GM21619 (cell line): ENCODE measurements at regions not wholly inside any gene's neighbourhood (a gene's known extent, or its start where the extent isn't known, plus 50 kb on each side); places are given as distances from the start of the nearest gene placed in this dataset.
"Not testable (repeated sequence)": the region's sequence is repeated elsewhere in the genome, so short reads cannot be mapped to it uniquely, and the experiment has no call there.

Experiments used
- ATAC-seq: cut with Tn5 transposase; IDR thresholded peaks from one replicate; pipeline ENCODE4 v1.9.1; 2021; ENCODE audit not compliant: unreplicated experiment

DNA sequence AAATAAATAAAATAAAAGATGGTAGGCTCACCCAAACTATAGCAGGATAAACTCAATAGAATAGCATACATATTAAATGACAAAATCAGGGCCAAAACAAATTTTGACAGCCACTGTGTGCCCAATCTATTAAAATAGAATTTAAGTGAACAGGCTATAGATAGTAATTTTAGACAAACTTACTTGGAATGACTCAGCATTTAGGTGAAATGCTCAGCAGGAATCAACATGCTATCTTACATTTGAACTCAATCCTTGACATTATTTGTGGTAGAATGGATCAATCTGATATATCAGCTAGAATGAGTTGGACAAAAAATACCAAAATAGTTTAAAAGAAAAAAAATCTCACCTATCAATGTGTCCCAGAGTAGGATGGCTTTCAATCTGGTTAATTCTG is 578.6 kb downstream of the RFPL4B start:
- no peak for ATAC-seq

DNA sequence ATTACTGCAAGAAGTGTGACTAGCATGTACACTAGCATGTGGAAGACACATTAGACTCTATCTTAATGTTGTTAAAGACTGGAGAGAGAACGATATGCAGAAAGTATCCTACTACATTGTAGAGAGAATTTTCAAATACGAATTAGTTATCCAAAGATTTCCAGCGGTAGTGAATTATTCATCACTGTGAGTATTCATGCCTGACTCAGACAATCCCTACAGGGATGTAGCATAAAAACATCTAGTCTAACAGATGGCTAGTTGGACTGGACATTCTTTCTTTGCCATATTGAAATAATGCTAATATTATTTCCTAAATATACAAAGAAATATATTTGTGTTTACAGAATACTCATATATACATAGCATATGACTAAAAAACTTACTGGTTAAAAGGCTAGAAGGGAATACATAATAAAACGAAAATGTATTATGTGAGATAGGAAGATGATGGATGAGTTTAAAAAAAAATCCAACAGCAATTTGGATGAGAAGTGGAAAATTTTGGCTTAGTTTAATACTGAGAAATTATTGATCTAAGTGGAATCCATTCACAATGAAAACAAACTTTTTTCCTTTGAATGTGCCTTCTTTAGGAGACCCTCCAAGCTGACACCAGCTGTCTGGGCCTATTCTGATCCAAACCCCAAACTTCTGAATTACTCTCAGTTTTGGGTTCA is 580.7 kb downstream of the RFPL4B start:
- no peak for ATAC-seq

DNA sequence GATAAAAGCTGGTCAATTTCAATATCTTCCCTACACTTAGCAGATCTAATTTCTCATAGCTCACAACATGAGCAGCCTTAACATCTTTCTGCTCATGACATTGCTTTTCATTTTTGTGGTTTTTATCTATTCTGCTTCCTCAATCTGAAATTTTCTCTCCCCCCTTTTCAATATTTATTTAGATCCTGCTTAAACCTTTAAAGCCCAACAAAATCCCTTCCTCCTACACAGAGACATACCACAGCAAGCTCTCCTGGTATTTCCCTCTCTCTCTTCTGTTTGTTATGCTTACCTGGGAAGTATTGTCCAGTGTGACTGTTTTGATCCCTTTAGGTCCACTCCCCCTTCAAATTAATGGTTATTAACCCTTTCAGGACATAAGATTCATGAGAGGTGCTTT is 582.5 kb downstream of the RFPL4B start:
- no peak for ATAC-seq

DNA sequence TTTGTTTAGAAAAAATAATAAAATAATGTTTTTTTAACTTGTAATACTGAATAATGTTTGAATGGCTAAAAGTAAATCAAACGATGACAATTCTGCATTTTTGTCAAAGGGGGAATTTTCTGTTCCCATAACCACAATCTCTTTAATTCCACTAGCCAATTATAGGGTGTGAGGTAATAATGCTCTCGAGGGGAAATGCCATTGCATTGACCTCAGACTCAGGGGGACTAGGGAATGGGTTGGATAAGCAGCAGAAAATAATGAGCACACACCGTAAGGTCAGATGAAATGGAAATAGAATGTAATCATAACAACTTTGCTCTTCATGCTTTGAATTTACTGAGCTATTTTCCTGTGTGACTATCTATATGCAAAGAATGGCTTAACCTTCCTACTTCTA is 584.7 kb downstream of the RFPL4B start:
- no peak for ATAC-seq

DNA sequence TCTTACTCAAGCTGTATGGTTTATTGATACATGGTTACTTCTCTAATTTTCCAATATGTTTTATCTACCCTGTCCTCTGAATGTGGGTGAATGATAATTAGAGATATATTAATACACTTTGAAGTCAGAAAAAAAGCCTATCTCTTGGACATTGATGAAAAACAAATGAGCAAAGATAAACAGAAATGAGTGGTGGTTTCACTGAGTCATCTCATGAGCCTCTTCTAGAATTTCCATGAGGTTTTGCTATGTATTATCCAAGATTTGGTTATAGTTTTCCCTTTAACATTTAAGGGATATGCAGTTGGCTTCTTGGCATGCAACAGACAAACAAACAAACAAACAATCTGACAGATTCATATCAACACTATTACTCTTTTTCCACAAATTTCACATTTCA is 586.8 kb downstream of the RFPL4B start:
- ATAC-seq: no peak

DNA sequence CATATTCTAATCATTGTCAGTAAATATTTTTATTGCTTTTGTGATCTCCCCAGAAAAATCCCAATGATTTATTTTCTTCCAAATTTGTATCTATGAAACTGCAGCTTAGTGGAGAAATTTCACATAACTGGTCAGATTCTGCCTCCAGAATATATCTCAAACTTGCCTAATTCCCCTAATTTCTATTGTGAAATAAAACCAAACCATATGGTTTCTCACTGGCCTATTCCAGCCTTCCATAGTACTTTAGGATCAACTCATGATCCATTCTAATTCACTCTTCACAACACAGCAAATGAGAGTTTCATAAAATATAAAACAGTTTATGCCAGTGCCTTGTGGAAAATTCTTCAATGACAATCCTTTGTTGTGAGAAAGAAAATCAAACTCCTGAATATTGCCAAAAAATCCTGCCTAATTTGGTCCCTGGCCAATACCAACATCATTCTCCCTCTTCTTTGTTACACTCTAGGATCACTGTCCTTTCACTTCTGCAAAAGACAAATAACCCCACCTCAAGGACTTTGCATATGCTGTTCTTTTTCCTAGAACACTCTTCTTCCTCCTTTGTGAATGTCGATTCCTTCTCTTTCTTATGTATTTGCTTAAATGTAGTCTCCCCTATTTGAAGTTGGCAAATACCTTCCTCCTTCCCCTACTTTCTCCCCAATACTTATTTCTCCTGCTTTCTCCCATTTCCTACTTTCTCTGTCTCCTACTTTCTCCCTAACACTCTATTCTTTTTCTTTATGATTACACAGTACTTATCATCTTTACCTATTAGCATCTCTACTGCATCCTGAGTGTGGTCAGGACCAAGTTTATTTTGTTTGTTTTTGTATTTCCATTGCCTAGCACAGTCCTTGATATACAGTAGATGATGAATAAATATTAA is 587.5 kb downstream of the RFPL4B start:
- no peak for ATAC-seq

DNA sequence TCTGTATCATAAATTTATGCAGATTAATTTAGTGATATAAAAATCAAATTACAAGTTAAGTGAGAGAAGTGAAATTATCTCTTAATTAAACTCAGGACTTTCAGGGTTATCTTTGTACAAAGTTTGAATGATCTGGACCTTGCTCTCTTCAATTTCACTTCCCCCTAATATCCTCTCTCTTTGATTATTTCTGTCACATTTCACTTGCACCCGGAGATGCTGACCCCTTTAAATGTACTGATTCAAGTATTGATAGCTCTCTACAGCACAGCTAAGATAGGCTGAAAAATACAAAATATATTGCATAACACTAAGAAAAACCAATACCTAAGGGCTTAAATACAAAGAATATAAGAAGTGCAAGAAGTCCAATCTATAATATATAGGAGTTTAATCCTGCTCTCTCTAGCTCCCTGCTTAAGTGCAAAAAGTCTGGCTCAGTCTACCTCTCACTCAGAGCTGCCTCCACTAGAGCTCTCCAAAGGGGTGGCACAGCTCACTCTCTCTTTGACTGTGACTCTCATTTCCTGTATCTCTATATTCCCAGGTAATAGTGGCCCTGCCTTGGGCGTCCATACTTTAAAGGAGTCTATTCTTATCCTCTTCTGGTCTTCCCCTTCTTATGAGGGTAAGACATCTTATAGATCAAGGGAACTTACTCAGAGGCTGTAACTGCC is 588.4 kb downstream of the RFPL4B start:
- no peak for ATAC-seq

DNA sequence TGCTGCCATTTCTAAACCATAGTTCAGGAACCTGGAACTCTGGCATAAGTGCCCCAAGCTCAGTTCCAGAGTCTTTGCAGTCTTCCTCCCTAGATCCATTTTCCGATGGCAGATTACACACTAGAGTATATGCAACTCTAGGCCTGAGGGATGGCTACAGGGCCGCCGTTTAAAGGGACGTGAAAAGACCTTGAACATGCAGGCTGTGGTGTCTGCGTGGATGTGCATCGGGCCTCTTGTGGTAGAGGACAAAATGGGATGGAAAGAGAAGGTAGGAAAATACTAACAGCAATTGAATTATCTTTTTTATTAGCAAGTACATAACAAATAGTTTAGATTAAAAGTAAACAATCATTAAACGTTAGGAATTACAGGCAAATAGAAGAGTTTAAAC is 588.9 kb downstream of the RFPL4B start:
- no peak for ATAC-seq

DNA sequence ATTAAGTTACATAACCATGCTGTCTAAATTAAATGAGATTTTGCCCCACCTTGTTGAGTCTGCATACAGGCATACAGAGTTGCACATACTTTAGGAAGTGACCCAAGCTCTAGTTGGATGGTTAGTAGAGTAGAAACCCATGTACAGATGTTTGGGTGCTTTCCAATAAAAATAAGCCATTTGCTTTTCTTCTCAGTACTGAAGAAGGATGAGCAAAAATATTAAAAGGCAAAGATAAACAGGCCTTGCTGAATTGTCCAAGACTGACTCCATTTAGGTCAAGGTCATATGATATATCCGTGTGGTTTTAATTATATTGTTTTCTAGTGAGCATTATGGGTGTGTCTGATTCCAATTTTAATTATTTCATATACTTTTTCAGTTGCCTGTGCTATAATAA is 589.4 kb downstream of the RFPL4B start:
- no peak for ATAC-seq

DNA sequence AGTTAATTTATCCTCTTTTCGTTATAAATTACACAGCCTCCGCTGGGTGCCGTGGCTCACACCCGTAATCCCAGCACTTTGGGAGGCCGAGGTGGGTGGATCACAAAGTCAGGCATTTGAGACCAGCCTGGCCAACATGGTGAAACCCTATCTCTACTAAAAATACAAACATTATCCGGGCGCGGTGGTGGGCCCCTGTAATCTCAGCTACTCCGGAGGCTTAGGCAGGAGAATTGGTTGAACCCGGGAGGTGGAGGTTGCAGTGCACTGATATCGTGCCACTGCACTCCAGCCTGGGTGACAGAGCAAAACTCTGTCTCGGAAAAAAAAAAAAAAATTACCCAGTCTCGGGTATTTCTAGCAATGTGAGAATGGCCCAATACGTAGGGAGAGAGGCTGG is 590.6 kb downstream of the RFPL4B start:
- not testable (repeated sequence) for ATAC-seq

DNA sequence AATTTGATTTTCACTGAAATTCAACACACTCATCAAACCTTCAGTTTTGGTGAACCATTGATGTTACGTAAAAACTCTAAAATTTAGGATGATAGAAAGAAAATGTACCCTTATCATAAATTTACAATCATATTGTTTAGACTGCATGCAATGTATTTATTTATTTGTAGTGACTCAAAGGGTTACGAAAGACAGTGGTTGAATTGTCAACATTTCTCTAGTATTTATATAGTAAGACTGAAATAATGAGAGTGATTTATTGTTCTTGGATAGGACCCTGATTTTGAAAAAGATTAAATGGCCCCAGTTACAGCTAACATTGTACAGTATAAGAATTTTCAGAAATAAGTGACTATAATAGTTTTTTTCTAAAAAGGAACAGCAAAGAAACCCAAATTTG is 591.5 kb downstream of the RFPL4B start:
- no peak for ATAC-seq

DNA sequence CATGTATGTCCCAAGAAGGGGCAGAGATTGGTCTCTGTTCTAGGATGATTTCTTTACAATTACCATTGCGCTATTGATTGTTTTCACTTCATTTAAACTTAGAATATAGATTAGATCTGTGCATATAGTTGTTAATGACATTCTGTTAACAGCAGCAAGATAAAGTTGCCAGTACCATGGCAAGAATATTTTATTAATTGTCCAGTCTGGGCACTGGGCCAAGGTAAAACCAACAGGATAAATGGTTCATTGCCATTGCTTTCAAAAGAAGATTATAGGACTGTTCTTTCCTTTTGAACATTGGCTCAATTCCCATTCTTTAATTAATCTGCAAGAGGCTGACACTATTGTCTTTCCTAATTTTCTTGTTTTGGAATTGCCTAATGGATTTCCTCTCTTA is 592.4 kb downstream of the RFPL4B start:
- no peak for ATAC-seq

DNA sequence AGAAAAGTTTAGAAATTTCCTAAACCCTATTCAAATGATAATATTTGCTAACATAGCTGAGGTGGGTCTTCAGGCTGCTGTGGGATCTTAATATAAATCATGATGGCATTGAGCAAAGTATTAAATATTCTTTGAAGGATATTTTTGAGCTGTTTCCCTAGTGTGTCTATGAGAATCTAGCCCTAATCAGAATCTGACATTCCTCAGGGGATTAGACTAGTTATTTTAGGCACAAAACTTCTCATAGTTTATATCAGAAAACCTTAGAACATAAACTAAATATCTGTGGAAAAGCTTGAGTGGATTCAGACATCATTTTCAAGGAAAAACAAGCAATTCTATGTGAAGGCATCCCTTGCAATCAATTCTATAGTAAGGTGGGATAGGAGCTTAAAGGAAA is 594.5 kb downstream of the RFPL4B start:
- no peak for ATAC-seq

DNA sequence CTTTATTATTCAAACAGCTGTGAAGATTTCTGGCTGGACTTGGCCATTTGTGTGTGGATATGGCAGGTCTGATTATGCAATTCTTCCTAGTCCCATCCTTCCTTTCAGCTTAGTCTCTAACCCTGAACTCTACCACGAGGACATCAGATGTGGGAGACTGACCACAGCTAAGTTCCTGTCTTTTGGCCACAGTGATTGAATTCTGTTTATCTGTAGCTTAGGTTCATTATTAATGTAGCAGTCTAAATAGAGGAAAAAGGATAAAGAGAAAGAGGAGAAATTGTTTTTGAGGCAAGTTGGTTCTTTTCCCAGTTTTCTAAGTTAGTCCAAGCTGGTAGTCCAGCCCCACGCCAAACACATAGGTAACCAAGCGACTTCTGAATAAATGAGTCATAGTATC is 598.9 kb downstream of the RFPL4B start:
- ATAC-seq: no peak

DNA sequence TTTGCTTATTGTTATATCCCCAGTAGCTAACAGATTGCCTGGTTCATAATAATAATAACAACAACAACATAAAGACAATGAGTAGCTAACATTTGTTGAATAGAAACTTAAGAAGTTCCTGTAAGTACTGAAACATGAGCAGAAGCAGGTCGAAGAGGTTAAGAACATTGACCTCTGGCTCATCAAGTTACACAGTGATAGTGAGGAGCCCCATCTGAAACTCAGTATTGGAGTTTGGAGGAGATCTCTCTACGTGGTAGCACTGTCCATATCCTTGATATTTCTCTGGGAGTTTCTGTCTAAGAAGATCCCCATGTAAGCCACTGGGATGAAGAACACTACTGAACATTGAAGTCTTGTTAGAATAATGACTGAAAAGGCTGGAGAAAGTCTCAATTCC is 600.4 kb downstream of the RFPL4B start:
- no peak for ATAC-seq

DNA sequence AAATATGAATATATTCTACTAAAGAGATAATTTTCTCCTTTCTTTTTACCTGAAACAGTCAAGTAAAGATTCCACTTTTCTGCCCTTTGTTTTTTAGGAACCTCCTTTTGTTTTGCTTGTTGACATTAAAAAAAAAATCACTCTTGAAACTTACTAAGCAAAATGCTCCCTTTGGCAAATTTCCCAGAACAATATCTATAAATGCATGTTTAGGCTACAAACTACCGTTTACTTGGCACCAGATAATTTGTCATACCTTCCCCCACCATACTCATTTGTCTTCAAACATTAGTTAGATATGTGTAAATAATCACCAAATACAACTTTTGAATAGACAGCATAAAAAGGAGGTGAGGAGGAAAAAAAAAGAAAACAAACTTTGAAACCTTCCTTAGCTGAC is 604.7 kb downstream of the RFPL4B start:
- ATAC-seq: no peak

DNA sequence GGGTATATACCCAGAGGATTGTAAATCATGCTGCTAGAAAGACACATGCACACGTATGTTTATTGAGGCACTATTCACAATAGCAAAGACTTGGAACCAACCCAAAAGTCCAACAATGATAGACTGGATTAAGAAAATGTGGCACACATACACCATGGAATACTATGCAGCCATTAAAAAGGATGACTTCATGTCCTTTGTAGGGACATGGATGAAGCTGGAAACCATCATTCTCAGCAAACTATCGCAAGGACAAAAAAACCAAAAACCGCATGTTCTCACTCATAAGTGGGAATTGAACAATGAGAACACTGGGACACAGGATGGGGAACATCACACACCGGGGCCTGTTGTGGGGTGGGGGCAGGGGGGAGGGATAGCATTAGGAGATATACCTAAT is 608.6 kb downstream of the RFPL4B start:
- not testable (repeated sequence) for ATAC-seq

DNA sequence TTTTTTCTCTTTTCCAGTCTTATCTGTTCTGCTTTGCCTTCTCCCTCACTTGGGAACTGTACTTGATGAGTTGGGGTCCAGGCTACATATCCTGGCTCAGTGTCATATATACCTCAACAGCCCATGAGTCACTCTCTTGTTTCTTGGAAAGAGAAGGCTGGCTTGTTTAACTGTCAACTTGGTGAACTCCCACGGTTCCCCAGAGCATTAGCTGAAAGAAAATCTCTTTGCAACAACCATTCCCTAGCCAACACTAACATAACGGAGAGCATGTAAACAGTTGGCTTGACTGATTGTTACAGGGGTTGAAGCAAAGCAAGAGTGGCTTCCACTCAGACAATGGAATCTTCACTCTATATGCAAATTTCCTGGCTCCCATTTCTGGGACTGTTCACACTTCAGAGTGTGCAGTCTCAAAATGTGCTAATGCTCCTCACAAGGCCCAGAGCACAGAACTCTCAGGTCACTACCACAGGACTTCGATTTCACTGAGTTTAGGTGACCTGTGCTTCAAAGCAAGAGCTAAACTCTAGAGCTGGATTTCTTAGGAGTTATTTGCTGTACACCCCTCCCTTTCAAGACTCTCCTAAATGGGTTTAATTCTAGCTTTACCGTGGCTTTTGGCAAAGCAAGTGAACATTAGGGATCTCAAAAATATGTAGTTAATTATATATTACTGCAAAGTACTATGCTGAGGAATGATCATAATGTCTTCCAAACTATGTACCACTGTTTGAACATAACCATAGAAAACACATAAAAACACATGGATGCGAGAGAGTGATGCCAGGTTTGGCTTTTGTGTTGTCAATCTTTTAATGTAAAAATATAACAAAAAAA is 609.8 kb downstream of the RFPL4B start:
- no peak for ATAC-seq

DNA sequence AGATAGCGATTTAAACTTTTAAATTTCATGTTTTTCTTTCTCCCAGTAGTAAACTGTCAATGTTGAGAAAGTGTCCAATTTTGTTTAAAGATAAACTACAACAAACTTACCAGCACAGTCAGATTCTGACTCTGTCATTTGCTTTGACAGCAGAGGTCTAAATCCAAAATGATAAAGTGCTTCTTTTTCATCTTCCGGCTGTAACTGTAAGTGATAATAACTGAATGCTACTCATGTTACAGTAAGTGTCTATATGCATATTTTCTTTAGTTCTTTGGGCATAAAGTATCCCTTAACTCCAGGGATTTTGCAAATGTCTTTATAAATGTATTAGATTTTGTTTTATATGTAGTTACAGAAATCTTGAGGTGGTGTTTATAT is 610.4 kb downstream of the RFPL4B start:
- ATAC-seq: no peak

DNA sequence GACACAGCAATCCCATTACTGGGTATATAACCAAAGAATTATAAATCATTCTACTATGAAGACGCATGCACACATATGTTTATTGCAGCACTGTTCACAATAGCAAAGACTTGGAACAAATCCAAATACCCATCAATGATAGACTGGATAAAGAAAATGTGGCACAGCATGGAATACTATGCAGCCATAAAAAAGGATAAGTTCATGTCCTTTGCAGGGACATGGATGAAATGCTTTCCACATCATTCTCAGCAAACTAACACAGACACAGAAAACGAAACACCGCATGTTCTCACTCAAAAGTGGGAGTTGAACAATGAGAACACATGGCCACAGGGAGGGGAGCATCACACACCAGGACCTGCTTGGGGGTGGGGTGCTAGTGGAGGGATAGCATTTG is 613.0 kb downstream of the RFPL4B start:
- not testable (repeated sequence) for ATAC-seq

DNA sequence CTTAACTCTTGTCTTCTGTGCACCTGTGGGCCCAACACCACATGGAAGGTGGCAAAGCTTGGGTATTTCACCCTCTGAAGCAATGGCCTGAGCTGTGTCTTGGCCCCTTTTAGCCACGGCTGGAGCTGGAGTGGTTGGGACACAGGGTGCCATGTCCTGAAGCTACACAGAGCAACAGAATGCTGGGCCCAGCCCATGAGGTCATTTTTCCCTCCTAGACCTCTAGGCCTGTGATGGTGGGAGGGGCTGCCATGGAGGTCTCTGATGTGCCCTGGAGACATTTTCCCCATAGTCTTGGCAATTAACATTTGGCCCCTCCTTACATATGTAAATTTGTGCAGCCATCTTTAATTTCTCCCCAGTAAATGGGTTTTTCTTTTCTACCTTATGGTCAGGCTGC is 620.8 kb downstream of the RFPL4B start:
- no peak for ATAC-seq
